HepG2 (cell line): ENCODE measurements at regions not wholly inside any gene's neighbourhood (a gene's known extent, or its start where the extent isn't known, plus 50 kb on each side); places are given as distances from the start of the nearest gene placed in this dataset.

ENCODE experiments used
- ELF3 ChIP-seq: IDR thresholded peaks from 2 replicates; pipeline ENCODE4 v1.6.1; 2016; ENCODE audit warnings: missing genetic modification reagents, missing compliant biosample characterization
- FOXA3 ChIP-seq: IDR thresholded peaks from 2 replicates; pipeline ENCODE4 v1.6.1; 2016; ENCODE audit warnings: missing genetic modification reagents, missing compliant biosample characterization
- FOXP1 ChIP-seq, 2 experiments: fragments of 450-650 bp in 1 of 2; IDR thresholded peaks; 2 replicates each; pipeline ENCODE4 v1.6.1; 2017 to 2018; ENCODE audit warnings: antibody characterized with exemption in 1 of 2
- NFKB2 ChIP-seq: sonication (generic); formaldehyde crosslinking; IDR thresholded peaks from 2 replicates; pipeline ENCODE4 v1.4.0; 2020; ENCODE audit warnings: missing genetic modification reagents, borderline replicate concordance
- SIX4 ChIP-seq: sonication (generic); formaldehyde crosslinking; IDR thresholded peaks from 2 replicates; pipeline ENCODE4 v1.4.0; 2020; ENCODE audit warnings: missing genetic modification reagents
- ZNF501 ChIP-seq: sonication (generic); formaldehyde crosslinking; IDR thresholded peaks from 2 replicates; pipeline ENCODE4 v1.5.1; 2020; ENCODE audit warnings: mild to moderate bottlenecking, moderate library complexity, missing genetic modification reagents
- ZNF766 ChIP-seq: sonication (generic); formaldehyde crosslinking; IDR thresholded peaks from 2 replicates; pipeline ENCODE4 v1.5.0; 2020; ENCODE audit warnings: missing genetic modification reagents, borderline replicate concordance
- TF ChIP-seq, protein P1 (sequence below): sonication (generic); formaldehyde crosslinking; IDR thresholded peaks from 2 replicates; pipeline ENCODE4 v1.4.0; 2020; ENCODE audit warnings: mild to moderate bottlenecking, low read depth, missing genetic modification reagents
- TF ChIP-seq, protein P2 (sequence below): sonication (generic); formaldehyde crosslinking; IDR thresholded peaks from 2 replicates; pipeline ENCODE4 v1.4.0; 2020; ENCODE audit warnings: missing genetic modification reagents
- TF ChIP-seq, protein P3 (sequence below): sonication (generic); formaldehyde crosslinking; IDR thresholded peaks from 2 replicates; pipeline ENCODE4 v1.5.0; 2020; ENCODE audit warnings: missing genetic modification reagents, mild to moderate bottlenecking, borderline replicate concordance
- TF ChIP-seq, protein P4 (sequence below): sonication (generic); formaldehyde crosslinking; IDR thresholded peaks from 2 replicates; pipeline ENCODE4 v1.5.0; 2020; ENCODE audit warnings: missing genetic modification reagents

DNA sequence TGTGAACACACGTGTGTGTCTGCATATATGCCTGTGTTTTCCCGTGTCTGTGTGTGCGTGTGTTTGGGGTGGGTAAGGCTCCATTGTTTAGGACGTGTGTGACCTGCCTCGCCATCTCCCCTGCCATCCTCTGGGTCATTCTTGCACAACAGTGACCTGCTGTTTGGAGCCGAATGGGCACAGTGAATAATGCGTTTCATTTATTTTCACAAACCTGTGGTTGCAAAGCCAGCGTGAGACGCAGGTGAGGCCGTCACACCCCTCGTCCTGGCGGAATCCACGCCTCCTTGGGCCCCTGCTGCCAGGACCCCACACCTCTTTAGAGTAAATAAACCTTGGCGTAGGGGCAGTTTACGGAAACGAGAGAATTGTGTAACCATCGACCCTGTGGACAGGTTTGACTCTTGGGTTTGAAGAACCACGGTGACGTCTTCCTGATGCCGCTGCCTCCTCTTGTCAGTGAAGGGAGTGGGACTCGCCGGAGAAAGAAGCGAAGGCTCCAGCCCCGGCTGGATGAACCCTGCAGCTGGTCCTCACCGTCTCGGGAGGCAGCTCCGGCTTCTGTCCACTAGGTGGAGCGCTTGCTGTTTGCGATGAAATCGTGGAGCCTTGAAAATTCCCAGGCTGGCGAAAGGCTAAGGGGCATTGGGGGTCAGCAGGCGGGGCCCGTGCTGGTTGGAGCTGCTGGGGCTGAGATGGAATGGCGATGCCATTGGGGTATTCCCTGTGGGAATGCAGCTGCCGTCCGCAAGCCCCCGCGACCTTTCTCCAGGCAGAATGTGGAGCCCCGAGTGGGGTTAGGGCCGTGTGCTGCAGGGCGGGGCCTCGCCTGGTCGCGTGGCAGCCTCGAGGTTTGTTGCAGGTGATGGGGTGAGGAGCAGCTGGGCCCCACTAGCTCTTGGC, 81.1 kb downstream of the RTP5 start (continued):
- TF ChIP-seq NFKB2 (peak; percentile 58; the same call in 1 of the 2 replicates), ZNF501 (CRISPR knock-in tag) (peak; percentile 41; the same call in 1 of the 2 replicates), SIX4 (CRISPR knock-in tag) (no peak), ELF3 (peak; percentile 63), ZNF766 (CRISPR knock-in tag) (no peak), FOXA3 (peak; percentile 50; the same call in 1 of the 2 replicates), FOXP1 (IDR thresholded peaks at IDR 0.05) (no peak), FOXP1 (CRISPR knock-in tag; IDR thresholded peaks at IDR 0.05) (no peak)
- TF ChIP-seq, protein P1, sequence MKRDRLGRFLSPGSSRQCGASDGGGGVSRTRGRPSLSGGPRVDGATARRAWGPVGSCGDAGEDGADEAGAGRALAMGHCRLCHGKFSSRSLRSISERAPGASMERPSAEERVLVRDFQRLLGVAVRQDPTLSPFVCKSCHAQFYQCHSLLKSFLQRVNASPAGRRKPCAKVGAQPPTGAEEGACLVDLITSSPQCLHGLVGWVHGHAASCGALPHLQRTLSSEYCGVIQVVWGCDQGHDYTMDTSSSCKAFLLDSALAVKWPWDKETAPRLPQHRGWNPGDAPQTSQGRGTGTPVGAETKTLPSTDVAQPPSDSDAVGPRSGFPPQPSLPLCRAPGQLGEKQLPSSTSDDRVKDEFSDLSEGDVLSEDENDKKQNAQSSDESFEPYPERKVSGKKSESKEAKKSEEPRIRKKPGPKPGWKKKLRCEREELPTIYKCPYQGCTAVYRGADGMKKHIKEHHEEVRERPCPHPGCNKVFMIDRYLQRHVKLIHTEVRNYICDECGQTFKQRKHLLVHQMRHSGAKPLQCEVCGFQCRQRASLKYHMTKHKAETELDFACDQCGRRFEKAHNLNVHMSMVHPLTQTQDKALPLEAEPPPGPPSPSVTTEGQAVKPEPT (CRISPR knock-in tag): no peak
- TF ChIP-seq, protein P2, sequence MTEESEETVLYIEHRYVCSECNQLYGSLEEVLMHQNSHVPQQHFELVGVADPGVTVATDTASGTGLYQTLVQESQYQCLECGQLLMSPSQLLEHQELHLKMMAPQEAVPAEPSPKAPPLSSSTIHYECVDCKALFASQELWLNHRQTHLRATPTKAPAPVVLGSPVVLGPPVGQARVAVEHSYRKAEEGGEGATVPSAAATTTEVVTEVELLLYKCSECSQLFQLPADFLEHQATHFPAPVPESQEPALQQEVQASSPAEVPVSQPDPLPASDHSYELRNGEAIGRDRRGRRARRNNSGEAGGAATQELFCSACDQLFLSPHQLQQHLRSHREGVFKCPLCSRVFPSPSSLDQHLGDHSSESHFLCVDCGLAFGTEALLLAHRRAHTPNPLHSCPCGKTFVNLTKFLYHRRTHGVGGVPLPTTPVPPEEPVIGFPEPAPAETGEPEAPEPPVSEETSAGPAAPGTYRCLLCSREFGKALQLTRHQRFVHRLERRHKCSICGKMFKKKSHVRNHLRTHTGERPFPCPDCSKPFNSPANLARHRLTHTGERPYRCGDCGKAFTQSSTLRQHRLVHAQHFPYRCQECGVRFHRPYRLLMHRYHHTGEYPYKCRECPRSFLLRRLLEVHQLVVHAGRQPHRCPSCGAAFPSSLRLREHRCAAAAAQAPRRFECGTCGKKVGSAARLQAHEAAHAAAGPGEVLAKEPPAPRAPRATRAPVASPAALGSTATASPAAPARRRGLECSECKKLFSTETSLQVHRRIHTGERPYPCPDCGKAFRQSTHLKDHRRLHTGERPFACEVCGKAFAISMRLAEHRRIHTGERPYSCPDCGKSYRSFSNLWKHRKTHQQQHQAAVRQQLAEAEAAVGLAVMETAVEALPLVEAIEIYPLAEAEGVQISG (CRISPR knock-in tag): 0 out of 2 replicates have a peak, but pooled peaks have one; percentile 47
- TF ChIP-seq, protein P3, sequence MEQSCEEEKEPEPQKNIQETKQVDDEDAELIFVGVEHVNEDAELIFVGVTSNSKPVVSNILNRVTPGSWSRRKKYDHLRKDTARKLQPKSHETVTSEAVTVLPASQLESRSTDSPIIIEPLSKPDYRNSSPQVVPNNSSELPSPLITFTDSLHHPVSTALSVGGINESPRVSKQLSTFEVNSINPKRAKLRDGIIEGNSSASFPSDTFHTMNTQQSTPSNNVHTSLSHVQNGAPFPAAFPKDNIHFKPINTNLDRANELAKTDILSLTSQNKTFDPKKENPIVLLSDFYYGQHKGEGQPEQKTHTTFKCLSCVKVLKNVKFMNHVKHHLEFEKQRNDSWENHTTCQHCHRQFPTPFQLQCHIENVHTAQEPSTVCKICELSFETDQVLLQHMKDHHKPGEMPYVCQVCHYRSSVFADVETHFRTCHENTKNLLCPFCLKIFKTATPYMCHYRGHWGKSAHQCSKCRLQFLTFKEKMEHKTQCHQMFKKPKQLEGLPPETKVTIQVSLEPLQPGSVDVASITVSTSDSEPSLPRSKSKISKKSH (CRISPR knock-in tag): peak; percentile 84
- TF ChIP-seq, protein P4, sequence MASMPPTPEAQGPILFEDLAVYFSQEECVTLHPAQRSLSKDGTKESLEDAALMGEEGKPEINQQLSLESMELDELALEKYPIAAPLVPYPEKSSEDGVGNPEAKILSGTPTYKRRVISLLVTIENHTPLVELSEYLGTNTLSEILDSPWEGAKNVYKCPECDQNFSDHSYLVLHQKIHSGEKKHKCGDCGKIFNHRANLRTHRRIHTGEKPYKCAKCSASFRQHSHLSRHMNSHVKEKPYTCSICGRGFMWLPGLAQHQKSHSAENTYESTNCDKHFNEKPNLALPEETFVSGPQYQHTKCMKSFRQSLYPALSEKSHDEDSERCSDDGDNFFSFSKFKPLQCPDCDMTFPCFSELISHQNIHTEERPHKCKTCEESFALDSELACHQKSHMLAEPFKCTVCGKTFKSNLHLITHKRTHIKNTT (CRISPR knock-in tag): no peak
- TF ChIP-seq, all 625 proteins: peak for 111
